AG10803 (cell line): ENCODE measurements at regions not wholly inside any gene's neighbourhood (a gene's known extent, or its start where the extent isn't known, plus 50 kb on each side); places are given as distances from the start of the nearest gene placed in this dataset.
A peak's percentile ranks its signal among the peaks of the same experiment; 100 is the strongest.

Source experiments
- DNase-seq: peaks from one replicate; pipeline ENCODE4 v3.0.0; 2010; ENCODE audit warnings: low read depth
- H3K4me3 ChIP-seq: 2 replicates; pipeline ENCODE4 v1.5.1; 2011; ENCODE audit warnings: mild to moderate bottlenecking, low read length, control low read depth
- CTCF ChIP-seq: conservative IDR thresholded peaks from 2 replicates; pipeline ENCODE4 v1.5.1; 2011; ENCODE audit warnings: mild to moderate bottlenecking, low read length, control low read depth, inconsistent platforms

- no peak overlapping the region for H3K4me3 ChIP-seq
- TF ChIP-seq CTCF, result no peak
- DNase-seq, result peak; percentile 30
These were observed 70.4 kb downstream of the IGLL1 start for GRCh38 chr22:23509571-23510302.

GRCh38 chr22:23504516-23504915, 75.6 kb downstream of the IGLL1 start:
- no peak for TF ChIP-seq CTCF
- H3K4me3 ChIP-seq, result no peak overlapping the region
- no peak for DNase-seq

GRCh38 chr22:23503736-23504440, 76.2 kb downstream of the IGLL1 start:
- DNase-seq, result no peak
- H3K4me3 ChIP-seq, result no peak overlapping the region
- TF ChIP-seq CTCF, result no peak

- DNase-seq, result no peak
- H3K4me3 ChIP-seq, result no peak overlapping the region
- TF ChIP-seq CTCF, result no peak
These were observed 76.9 kb downstream of the IGLL1 start for GRCh38 chr22:23503142-23503541.

- TF ChIP-seq CTCF, result no peak
- no peak for DNase-seq
- no peak overlapping the region for H3K4me3 ChIP-seq
These were observed 78.4 kb downstream of the IGLL1 start for GRCh38 chr22:23501708-23502107.

GRCh38 chr22:23501261-23501619, 78.8 kb downstream of the IGLL1 start:
- no peak for TF ChIP-seq CTCF
- DNase-seq, result no peak
- no peak overlapping the region for H3K4me3 ChIP-seq

GRCh38 chr22:23500508-23501260, 79.4 kb downstream of the IGLL1 start:
- no peak for DNase-seq
- H3K4me3 ChIP-seq, result no peak overlapping the region

More at GRCh38 chr22:23500508-23501260, 79.4 kb downstream of the IGLL1 start:
- no peak for TF ChIP-seq CTCF
